Panc1 (cell line): ENCODE measurements at regions not wholly inside any gene's neighbourhood (a gene's known extent, or its start where the extent isn't known, plus 50 kb on each side); places are given as distances from the start of the nearest gene placed in this dataset.
"Not testable (repeated sequence)": the region's sequence is repeated elsewhere in the genome, so short reads cannot be mapped to it uniquely, and the experiment has no call there.

ENCODE experiments used
- ATAC-seq: fragments of 200-7000 bp; cut with Tn5 transposase; 2 replicates; pipeline ENCODE4 v1.9.1; 2020; ENCODE audit warnings: mild to moderate bottlenecking, moderate library complexity
- BruUV-seq: library from RNA; stranded (reverse); fragments of 400-500 nt; replicated peaks from 2 replicates; lab custom pipeline; 2021; lab: Mats Ljungman, UMichigan
- CTCF ChIA-PET: fragments of 300-600 bp; sonication (Branson Sonifier 250); formaldehyde crosslinking; loops from one replicate; lab custom pipeline; 2022; ENCODE audit warnings: antibody characterized with exemption; lab: Charles Lee
- POLR2A ChIA-PET: fragments of 300-600 bp; sonication (Branson Sonifier 250); formaldehyde crosslinking; loops from one replicate; lab custom pipeline; 2022; ENCODE audit warnings: antibody characterized with exemption; lab: Charles Lee
- DNase-seq: peaks from one replicate; pipeline ENCODE4 v3.0.0-alpha.2; 2010; ENCODE audit warnings: low read depth, low spot score
- H3K27ac ChIP-seq: 2 replicates; pipeline ENCODE4 v1.5.1; 2011; ENCODE audit warnings: mild to moderate bottlenecking, low read length, inconsistent platforms
- H3K27me3 ChIP-seq: fragments of 200-500 bp; sonication (Bioruptor generic); 2 replicates; pipeline ENCODE4 v1.6.0; 2014; ENCODE audit warnings: low read length, inconsistent platforms; ENCODE audit not compliant: control insufficient read depth, insufficient read depth
- H3K36me3 ChIP-seq: fragments of 200-500 bp; sonication (Bioruptor generic); 2 replicates; pipeline ENCODE4 v1.5.1; 2014; ENCODE audit warnings: inconsistent platforms, mild to moderate bottlenecking, low read length, moderate library complexity; ENCODE audit not compliant: control insufficient read depth, insufficient read depth
- H3K4me1 ChIP-seq: 2 replicates; pipeline ENCODE4 v1.5.1; 2011; ENCODE audit warnings: inconsistent platforms, mild to moderate bottlenecking, low read length, moderate library complexity; ENCODE audit not compliant: control insufficient read depth, insufficient read depth
- H3K4me3 ChIP-seq, 2 experiments: 2 replicates each; pipeline ENCODE4 v1.5.1; 2011 to 2012; ENCODE audit warnings: low read depth in 2 of 2, low read length in 2 of 2, mild to moderate bottlenecking in 2 of 2, inconsistent platforms in 1 of 2, moderate library complexity in 1 of 2
- H3K9me3 ChIP-seq: fragments of 200-500 bp; sonication (Bioruptor generic); 2 replicates; pipeline ENCODE4 v1.5.1; 2014; ENCODE audit warnings: low read depth, mild to moderate bottlenecking, inconsistent platforms, low read length, moderate library complexity; ENCODE audit not compliant: control insufficient read depth, insufficient read depth
- CTCF ChIP-seq: fragments of 450-650 bp; IDR thresholded peaks from 2 replicates; pipeline ENCODE4 v1.5.1; 2017; ENCODE audit warnings: mild to moderate bottlenecking
- POLR2AphosphoS5 ChIP-seq: IDR thresholded peaks from 2 replicates; pipeline ENCODE4 v1.6.1; 2012; ENCODE audit warnings: mild to moderate bottlenecking, low read depth, low read length, moderate library complexity
- REST ChIP-seq, 2 experiments: IDR thresholded peaks; 2 replicates each; pipeline ENCODE4 v1.6.1; 2011 to 2012; ENCODE audit warnings: low read depth in 2 of 2, control low read depth in 1 of 2, low read length in 1 of 2, mild to moderate bottlenecking in 1 of 2, moderate library complexity in 1 of 2; ENCODE audit not compliant: insufficient read depth in 1 of 2
- SIN3A ChIP-seq: IDR thresholded peaks from 2 replicates; pipeline ENCODE4 v1.6.1; 2012; ENCODE audit warnings: low read depth, mild to moderate bottlenecking, low read length, moderate library complexity, borderline replicate concordance; ENCODE audit not compliant: insufficient read depth
- TCF7L2 ChIP-seq: IDR thresholded peaks from 2 replicates; pipeline ENCODE4 v1.6.1; 2011; ENCODE audit warnings: mild to moderate bottlenecking, low read depth, low read length, inconsistent platforms
- in situ Hi-C: cut with HindIII; loops from 2 replicates; pipeline ENCODE4 v1.10.0; 2016; ENCODE audit warnings: low sequenced_read_pairs, low pct_unique_long_range_greater_than_20kb
- intact Hi-C: fragments of 100-400 bp; cut with micrococcal nuclease; formaldehyde crosslinking; loops from one replicate; pipeline ENCODE4 v1.10.0; 2022; ENCODE audit not compliant: unreplicated experiment

GRCh38 chr13:110973007-110973700 is 58.3 kb upstream of the ANKRD10 start:
- Histone ChIP-seq H3K27me3 (no peaks in the 10 kb centered on the region), H3K4me1 (no peaks in the 10 kb centered on the region), H3K9me3 (no peaks in the 10 kb centered on the region), H3K27ac (no peak overlapping the region), H3K4me3 (no peak overlapping the region), H3K36me3 (no peaks in the 10 kb centered on the region)
- TF ChIP-seq REST (IDR thresholded peaks at IDR 0.05; ENCODE audit: insufficient read depth in 1 of 2, low read depth in 2 of 2, low read length in 1 of 2) = no peak
- TF ChIP-seq TCF7L2 = no peak
- no peak for TF ChIP-seq SIN3A
- TF ChIP-seq CTCF = no peak
- in situ Hi-C loops = no loop called here
- DNase-seq (no peak), ATAC-seq (no peak)
- no TSS peak for BruUV-seq
- ChIA-PET CTCF (no interaction called here), POLR2A (no interaction called here)
- intact Hi-C loops = no loop called here

DNA sequence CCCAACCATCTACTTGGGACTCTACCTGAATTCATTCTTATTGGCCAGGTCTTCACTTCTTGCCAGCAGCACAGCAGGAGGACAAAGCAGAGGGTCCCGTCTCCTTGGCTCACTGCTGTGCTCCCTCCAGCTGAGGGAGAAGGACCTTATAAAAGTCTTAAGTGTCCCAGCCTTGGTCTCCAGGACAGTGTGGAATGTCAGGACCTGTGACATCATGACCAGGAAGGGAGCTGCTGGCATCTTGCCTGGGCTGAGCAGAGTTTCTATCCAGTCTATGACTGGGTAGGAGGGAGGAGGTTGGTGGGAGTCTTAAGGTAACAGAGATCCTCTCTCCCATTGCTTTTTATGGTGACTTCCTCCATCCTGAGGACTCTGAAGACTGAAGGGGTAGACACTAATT is 56.6 kb upstream of the ANKRD10 start:
- TF ChIP-seq TCF7L2 (no peak), SIN3A (no peak), POLR2AphosphoS5 (no peak), CTCF (no peak), REST (IDR thresholded peaks at IDR 0.05; ENCODE audit: insufficient read depth in 1 of 2, low read depth in 2 of 2, low read length in 1 of 2) (no peak)
- CTCF ChIA-PET = no interaction called here
- H3K36me3 ChIP-seq = no peaks in the 10 kb centered on the region
- no peak overlapping the region for H3K4me3 ChIP-seq
- POLR2A ChIA-PET = no interaction called here
- intact Hi-C loops (no loop called here), in situ Hi-C loops (no loop called here)
- no TSS peak for BruUV-seq
- no peak for DNase-seq
- H3K9me3 ChIP-seq = no peaks in the 10 kb centered on the region
- no peak for ATAC-seq
- H3K27me3 ChIP-seq = no peaks in the 10 kb centered on the region
- no peak overlapping the region for H3K27ac ChIP-seq
- H3K4me1 ChIP-seq = no peaks in the 10 kb centered on the region

- H3K36me3 ChIP-seq, intact Hi-C loops, CTCF ChIA-PET, ATAC-seq, H3K9me3 ChIP-seq, POLR2A ChIA-PET, H3K27ac ChIP-seq, BruUV-seq, H3K4me1 ChIP-seq, DNase-seq, H3K27me3 ChIP-seq, in situ Hi-C loops, H3K4me3 ChIP-seq: not testable (repeated sequence)
Measured at GRCh38 chr13:110967156-110967855, 52.4 kb upstream of the ANKRD10 start.
